NB4 (cell line): ENCODE measurements at regions not wholly inside any gene's neighbourhood (a gene's known extent, or its start where the extent isn't known, plus 50 kb on each side); places are given as distances from the start of the nearest gene placed in this dataset.

Source experiments
- DNase-seq: peaks from one replicate; pipeline ENCODE4 v3.0.0; 2010; ENCODE audit warnings: low read depth
- H3K4me3 ChIP-seq: one replicate; pipeline ENCODE4 v1.5.1; 2011; ENCODE audit warnings: mild to moderate bottlenecking, low read depth, low read length, moderate library complexity
- CTCF ChIP-seq: IDR thresholded peaks from one replicate; pipeline ENCODE4 v1.5.1; 2012; ENCODE audit warnings: low read depth, low read length
- MAX ChIP-seq: IDR thresholded peaks from 2 replicates; pipeline ENCODE4 v1.6.1; 2011; ENCODE audit warnings: low read depth, low read length
- MYC ChIP-seq: IDR thresholded peaks from 2 replicates; pipeline ENCODE4 v1.6.1; 2011; ENCODE audit warnings: low read depth, low read length
- POLR2A ChIP-seq: IDR thresholded peaks from 2 replicates; pipeline ENCODE4 v1.6.1; 2011; ENCODE audit warnings: mild to moderate bottlenecking; ENCODE audit not compliant: insufficient read length; ENCODE audit errors: extremely low read depth

GRCh38 chr9:91113016-91113415, 248.7 kb downstream of the AUH start:
- no peak overlapping the region for H3K4me3 ChIP-seq
- TF ChIP-seq CTCF (no peak), POLR2A (no peak), MYC (no peak), MAX (no peak)
- DNase-seq: no peak

- H3K4me3 ChIP-seq: no peak overlapping the region
- DNase-seq: no peak
- TF ChIP-seq MAX: no peak
- TF ChIP-seq CTCF: no peak
- TF ChIP-seq POLR2A: no peak
- no peak for TF ChIP-seq MYC
Observed at GRCh38 chr9:91114450-91114849, 247.3 kb downstream of the AUH start.

- H3K4me3 ChIP-seq: no peak overlapping the region
- no peak for DNase-seq
- TF ChIP-seq MYC (no peak), CTCF (no peak), POLR2A (no peak), MAX (no peak)
Observed at GRCh38 chr9:91116211-91116610, 245.5 kb downstream of the AUH start.

GRCh38 chr9:91116711-91117110, 245.0 kb downstream of the AUH start:
- TF ChIP-seq POLR2A (no peak), MYC (no peak), CTCF (no peak), MAX (no peak)
- DNase-seq: no peak

GRCh38 chr9:91117474-91117891, 244.2 kb downstream of the AUH start:
- no peak for DNase-seq
- no peak overlapping the region for H3K4me3 ChIP-seq
- no peak for TF ChIP-seq MYC
- no peak for TF ChIP-seq CTCF
- TF ChIP-seq MAX: no peak
- TF ChIP-seq POLR2A: no peak

More at GRCh38 chr9:91116711-91117110, 245.0 kb downstream of the AUH start:
- no peak overlapping the region for H3K4me3 ChIP-seq
